GM04503 (cell line): ENCODE measurements at regions not wholly inside any gene's neighbourhood (a gene's known extent, or its start where the extent isn't known, plus 50 kb on each side); places are given as distances from the start of the nearest gene placed in this dataset.
"Not testable (repeated sequence)": the region's sequence is repeated elsewhere in the genome, so short reads cannot be mapped to it uniquely, and the experiment has no call there.

Source experiments
- DNase-seq: peaks from one replicate; pipeline ENCODE4 v3.0.0-alpha.2; 2012; ENCODE audit warnings: low read depth

DNA sequence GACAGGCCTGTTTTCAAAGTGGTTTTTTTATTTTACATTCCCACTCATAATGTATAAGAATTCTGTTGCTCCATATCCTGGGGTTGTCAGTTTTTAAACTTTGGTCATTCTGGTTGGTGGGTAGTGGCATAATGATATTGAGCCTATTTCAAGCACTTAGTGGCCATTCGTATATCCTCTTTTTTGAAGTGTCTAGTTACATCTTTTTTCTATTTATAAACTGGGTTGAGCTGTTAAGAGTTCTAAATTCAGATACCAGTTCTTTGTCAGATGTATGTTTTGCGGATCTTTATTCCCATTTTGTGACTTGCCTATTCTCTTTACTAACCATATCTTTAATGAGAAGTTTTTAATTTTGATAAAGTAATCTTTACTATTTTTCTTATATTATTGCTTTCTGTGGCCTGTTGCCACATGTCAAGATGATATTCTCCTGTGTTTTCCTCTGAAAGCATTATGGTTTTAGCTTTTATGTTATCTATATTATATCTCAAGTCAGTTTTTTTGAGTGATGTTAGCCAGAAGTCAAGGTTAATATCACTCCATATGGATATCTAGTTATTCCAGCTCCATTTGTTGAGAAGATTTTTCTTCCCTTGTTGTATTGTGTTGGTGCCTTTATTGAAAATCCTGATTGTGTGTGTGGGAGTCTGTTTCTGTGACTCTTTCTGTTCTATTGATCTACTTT lies 110.9 kb downstream of the FHIP1A start:
- no peak for DNase-seq

DNA sequence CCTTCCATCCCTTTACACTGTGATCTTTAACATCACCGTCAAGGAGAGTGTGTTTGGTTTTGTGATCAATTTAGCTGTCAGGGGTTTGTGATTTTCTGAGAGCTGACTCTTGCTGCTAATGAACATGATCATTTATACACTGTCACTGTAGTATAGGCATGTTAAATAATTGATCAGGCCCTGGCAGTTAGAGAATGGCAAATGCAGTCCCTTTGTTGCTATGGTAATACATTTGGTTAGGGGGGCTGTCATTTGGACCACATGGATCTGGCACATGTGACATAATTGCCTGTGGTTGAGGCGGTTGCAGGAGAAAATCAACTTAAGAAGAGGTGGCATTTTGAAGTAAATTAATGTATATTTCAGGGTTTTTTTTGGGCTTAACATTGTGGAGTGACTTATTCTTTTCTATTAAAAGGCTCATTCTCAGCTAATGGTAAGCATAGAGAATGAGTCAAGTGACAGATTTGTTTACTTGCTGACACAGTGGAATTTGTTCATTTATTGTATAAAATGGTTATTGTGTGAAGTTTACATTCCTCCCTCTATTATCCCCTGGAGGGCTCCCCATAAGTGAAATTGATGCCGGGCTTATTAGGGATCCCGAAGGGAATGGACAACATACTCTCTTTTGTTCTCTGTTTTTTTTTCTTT lies 114.0 kb downstream of the FHIP1A start:
- DNase-seq: no peak

DNA sequence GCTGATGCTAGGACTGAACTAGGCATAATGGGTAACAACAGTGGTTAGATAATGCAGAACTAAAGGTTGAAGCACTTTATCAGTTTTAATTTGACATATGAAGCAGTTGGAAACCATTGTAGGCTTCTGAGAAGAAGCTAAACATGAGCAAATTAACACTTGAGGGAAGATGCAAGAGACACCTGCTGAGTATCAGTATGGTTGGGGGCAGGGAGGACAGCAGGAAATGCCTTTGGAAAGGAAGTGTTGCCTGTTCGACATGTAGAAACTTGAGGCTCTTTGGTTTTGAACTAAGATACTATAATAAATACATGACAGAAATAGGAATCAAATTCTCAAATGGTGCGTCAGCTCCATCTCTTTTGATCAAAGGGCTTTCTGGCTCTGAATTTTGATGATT lies 115.6 kb downstream of the FHIP1A start:
- no peak for DNase-seq

DNA sequence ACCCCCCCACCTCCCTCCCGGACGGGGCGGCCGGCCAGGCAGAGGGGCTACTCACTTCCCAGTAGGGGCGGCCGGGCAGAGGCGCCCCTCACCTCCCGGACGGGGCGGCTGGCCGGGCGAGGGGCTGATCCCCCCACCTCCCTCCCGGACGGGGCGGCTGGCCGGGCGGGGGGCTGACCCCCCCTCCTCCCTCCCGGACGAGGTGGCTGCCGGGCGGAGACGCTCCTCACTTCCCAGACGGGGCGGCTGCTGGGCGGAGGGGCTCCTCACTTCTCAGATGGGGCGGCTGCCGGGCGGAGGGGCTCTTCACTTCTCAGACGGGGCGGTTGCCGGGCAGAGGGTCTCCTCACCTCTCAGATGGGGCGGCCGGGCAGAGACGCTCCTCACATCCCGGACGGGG lies 117.5 kb downstream of the FHIP1A start:
- not testable (repeated sequence) for DNase-seq

DNA sequence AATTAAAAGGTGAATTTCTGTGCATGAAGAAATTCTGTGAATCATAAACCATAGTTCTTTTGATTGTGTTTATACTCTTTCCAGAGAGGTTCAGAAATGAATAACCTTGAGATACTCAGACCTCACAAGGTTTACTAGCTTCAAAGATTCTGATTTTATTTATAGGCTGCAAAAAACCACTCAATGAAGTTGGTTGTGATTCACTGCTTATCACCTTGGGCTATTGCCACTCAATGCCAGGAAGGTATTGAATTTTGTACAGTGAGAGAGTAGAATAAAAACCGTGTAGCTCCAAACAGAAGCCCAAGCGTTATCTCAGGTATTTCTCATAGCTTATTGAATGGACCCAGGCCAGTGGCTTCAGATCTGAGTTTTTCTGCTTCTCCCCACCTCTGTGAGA lies 118.7 kb downstream of the FHIP1A start:
- DNase-seq: no peak

DNA sequence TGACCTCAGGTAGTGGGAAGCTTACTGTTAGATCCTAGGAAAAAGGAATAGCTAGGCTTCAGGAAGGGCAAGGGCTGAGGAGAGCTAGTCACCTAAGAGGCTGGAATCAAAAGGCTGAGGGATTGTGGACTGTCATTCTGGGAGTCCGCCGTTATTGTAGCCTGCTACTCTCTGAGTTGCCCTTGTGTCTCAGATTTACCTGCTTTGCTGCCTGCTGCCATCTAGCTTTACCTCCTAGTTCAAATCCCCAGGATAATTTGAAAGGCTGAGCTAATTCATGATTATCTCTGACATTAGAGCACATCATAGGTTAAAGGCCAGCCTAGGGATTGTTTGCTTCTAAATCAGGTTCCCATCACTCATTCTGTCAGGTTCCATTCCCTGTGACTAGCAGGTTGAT lies 120.2 kb downstream of the FHIP1A start:
- DNase-seq: no peak

DNA sequence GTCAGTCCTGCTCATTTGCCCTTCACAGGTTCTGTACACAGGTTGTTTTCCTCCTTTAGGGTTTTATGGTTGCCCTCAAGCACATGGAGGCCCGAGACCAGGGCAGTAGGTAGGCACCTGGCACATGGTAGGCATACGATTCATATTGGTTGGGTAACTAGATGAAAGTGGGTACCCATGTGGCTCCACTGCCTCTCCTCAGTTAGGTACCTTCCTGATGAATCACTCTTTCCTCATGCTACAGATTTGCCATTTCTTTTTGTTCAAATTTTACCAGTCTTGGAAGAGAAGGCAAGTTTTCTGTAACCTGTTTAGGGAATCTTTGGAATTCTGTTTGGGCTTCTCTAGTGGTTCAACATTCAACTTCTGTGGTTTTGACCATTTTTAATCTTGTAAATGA lies 121.3 kb downstream of the FHIP1A start:
- DNase-seq: peak; percentile 1

DNA sequence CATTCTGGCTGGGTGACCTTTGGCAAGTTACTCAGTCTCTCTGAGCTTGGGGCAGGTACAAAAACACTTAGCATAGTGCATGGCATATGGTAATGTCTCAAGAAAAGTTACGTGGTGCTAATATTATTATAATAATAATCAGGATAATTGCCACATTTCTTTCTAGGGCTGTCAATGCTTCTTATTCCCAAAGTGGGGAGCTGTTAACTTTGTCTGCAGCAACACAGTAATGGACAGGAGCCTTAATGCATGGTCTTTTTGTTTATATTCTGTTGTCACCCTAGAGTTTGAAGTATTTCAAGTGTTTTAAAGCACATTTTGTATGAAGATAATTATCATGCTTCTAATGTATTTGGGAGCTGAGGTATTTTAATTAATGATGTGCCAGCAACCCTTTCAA lies 121.8 kb downstream of the FHIP1A start:
- no peak for DNase-seq

DNA sequence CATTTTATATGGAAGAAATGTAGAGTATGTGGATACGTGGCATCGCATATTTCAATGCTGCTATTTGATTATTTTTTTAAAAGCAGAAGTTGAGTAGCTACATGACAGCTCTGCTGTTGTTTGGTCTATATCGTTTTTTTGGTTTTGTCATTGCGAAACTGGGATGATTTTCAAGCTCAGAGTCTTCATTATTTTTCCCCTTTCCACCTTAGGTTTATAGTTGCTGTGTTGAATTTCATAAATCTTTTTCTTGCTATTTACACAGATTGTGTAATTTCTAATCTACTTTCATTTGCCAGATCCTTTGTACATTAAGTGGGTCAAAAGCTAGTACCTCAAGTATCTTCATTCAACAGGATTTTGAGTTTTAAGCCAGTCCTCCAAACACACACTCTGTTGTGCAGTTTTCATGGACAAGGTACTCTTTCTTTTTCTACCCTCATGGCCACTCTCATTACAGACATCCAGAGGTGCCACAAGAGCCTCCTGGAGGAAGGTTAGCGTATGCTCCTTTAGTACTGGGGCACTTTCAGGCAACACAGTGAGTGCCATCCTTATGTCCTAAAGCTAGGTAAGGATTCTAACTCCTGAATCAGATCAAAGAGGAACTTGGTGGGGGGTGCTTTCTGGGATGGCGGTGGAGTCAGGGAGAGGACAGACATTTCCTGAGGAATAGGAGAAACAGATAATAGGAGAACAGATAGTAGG lies 123.2 kb downstream of the FHIP1A start:
- DNase-seq: no peak

DNA sequence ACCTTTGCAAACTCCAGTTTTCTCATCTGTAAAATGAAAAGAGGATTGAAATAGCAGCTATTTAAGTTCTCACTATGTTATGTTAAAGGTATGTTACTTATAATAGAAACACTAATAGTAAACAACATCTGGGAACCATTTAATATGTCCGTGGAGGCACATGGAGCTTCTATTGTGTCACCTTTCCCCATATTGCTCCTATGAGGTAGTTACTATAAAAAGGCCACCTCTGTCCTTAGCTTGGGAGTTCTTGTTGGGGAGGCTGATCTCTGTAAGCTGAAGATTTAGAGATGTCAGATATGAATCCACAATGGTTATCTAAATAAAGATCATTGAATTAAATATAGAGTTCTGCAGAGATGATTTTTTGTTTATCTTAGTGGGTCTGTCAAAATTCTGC lies 125.2 kb downstream of the FHIP1A start:
- no peak for DNase-seq

DNA sequence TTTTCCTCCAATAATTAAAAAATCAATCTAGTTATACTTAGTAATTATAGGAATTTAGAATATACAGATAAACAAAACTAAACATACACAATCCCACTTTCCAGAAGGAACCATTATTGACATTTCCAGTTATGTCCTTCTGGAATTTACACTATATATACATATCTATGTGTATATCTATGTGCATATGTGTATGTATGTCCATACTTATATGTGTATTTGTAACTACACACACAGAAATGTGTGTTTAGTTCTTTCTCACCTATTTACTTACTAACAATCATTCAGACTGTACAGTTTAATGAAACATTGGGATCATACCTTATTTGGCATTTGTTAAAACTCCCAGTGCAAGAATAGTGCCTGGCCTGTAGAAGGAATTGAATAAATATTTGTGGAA lies 126.4 kb downstream of the FHIP1A start:
- no peak for DNase-seq

DNA sequence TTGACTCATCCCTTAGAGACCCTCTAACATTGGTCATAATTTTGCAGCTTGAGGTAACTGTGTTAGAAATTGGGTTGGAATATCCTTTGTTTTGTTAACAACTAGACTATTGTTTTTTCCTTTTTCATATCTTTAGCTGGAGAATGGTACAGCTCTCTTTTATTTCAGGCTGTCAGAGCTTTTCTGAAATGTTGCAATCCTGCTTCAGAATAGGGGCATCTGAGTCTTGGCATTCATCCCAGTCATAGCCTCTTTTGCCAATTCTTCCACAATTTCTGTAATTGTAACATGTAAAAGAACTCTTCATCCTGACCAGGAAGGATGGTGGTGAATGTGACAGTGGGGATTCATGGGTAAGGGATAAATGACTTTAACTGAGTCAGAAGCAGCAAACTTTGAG lies 128.7 kb downstream of the FHIP1A start:
- DNase-seq: no peak

DNA sequence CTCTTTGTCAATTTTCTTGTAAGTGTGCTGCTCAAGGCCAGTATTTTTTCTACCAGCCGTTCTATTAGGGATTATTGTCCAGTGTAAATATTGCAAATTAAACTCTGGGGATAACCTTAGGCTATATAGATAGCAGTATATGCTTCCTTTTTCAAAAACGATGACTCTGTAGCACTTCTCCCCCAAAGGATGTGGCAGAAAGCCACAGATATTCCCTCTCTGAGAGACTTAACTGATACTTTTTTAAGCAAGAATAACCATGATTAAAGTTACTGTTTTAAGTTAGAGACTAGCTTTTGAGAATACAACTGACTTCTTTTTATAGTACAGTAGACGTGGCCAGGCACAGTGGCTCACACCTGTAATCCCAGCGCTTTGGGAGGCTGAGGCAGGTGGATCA lies 130.0 kb downstream of the FHIP1A start:
- no peak for DNase-seq

DNA sequence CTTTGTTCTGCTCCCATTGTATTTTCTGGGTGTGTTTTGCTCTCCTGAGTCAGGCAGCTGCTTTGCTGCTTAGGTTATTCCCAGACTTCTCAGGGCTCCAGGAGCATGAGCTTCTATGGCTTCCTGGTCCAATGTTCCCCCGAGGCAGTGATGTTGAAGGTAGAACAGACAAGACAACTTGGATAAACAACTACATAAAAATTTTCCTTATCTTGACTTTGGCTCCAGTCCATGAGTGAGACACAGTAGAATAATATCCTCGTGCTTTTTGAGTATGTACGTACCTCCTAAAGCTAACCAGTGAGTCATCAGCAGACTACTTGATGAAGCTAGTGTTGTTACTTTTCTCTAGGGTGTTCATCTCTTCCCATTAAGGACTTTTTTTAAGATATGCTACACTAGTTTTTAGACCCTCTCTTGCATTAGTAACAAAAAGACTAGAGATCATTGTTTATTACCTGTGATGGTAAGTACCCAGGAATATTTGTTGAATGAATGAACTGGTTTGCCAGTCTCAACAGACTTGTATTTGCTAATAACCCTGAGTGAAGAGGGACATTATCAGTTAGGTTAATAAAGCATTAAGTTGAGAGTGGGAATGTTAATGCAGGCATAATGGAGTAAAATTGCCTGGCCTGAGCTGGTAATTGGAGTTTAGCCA lies 131.9 kb downstream of the FHIP1A start:
- peak; percentile 35 for DNase-seq

DNA sequence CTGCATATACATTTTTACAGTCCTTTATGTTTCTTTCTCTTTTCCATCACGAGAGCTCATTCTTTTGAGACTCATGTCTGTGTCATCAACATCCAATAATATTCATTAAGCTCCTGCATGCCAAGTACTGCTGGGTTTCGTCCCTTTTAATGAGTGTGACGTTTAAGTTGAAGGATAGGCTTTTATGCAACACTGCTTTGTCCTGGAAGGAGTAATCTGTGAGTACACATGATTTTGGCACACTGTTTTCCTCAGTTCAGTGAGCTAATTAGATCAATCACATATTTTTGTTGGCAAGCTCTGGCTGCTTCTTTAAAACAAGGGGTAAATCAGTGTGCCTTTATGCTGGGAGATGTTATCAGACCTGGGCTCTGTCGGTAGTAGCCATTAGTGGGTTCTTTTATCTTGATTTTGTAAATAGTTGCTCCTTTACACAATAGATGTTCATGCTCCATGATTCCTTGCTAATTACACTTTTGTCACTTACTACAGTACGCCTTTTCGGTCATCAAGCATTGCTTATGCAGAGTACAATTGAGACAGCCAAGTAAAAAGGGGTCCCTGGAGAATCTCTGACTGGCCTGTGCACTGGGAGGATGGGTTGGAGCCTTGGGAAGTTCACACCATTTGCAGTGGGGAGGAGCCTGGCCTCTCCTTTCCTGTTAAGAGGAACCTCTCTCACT lies 132.6 kb downstream of the FHIP1A start:
- peak; percentile 55 for DNase-seq

DNA sequence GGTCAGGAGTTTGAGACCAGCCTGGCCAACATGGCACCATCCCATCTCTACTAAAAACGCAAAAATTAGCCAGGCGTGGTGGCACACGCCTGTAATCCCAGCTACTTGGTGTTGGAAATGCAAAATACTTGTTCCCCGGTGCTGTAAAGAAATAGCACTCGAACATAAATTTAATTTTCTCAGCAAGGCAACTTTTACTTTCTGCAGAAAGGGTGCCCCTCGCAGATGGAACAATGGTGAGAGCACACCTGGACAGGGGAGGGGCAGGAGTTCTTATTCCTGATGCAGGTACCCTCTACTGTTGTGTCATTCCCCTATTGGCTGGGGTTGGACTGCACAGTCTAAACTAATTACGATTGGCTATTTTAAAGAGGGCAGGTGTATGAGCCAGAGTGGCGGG lies 139.7 kb downstream of the FHIP1A start:
- DNase-seq: no peak

DNA sequence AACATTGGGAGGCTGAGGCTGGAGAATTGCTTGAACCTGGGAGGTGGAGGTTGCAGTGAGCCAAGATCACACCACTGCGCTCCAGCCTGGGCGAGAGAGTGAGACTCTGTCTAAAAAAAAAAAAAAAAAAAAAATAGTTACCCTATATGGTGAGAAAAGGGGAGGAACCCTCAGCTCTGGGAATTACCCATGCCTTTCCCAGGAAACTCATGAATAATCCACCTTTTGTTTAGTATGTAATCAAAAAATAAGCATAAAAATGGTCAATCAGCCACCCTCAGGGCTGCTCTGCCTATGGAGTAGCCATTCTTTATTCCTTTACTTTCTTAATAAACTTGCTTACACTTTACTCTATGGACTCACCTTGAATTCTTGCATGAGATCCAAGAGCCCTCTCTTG lies 140.4 kb downstream of the FHIP1A start:
- DNase-seq: not testable (repeated sequence)

DNA sequence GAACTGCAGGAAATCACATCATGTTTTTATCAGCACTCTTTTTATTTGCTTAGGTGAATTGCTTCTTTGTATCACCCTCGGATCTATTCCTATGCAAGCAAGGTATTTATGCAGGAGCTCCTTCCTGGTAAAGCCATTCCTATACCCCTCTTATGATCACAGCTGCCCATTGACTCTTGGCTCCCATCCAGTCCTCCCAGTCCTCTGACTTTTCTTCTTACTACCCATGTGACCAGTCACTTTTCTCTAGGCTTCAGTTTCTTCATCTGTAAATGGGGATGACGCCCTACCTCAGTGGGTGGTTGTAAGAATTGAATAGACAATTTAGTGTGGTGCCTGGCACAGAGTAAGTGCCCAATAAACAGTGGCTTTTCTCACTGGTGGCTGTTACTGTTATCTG lies 144.9 kb downstream of the FHIP1A start:
- no peak for DNase-seq

DNA sequence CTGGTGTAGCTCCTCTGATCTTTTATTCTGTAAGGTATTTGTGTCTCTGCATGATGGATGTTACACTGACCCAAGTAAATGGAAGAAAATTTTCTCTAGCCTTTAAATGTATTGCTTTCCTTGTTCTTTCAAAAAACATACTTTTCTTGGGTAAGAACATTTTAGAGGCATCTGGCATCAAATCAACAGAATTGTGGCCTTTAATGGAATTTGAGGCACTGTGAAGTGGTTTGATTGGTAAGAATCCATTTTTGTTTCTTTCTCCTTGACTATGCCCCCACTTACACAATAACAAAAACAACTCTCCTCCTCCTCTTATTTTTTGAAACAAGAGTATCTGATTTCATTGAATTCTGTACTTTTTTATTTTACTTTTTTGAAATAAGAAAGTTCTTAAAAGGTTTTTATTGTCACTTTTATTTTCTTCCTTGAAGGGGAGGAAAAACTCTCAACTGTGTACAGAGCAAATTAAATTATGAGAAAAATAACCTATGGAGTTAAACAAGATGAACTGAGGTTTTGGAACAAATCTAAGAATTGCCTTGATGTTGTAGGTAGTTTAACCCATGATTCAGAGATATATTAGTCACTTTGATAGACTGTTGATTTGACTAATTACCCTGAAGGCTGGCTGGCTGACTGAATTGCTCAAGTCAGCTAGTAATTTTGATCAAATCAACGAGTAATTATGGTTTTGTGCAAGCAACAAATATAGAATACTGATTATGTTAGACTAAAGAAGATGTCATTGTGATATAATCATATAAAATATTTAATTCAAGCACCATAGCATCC lies 146.4 kb downstream of the FHIP1A start:
- DNase-seq: no peak

DNA sequence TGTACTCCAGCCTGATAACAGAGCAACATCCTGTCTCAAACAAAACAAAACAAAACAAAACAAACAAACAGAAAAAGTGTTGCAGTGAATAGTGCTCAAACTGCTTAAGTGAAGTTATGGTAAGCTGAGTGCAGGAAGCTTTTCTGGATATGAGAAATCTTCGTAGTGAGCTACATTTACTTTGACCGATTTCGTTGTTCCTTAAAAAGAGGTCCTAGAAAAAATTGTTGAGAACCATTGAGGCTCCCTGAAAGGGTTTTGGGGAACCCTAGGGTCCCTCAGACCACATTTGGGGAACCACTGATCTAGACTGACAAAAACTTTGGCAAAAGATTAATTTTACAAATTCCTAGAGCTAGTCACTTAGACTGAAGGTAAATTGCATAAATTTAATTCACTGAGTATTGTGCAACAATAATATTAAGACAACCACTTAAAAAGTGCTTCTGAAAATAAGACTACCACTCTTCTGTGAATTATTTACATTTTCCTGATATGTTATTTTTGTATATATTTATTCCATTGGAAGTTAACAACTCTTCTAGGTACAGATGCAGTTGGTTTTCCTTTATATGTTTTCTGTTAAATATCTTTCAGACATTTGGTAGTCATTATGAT lies 149.6 kb downstream of the FHIP1A start:
- no peak for DNase-seq

DNA sequence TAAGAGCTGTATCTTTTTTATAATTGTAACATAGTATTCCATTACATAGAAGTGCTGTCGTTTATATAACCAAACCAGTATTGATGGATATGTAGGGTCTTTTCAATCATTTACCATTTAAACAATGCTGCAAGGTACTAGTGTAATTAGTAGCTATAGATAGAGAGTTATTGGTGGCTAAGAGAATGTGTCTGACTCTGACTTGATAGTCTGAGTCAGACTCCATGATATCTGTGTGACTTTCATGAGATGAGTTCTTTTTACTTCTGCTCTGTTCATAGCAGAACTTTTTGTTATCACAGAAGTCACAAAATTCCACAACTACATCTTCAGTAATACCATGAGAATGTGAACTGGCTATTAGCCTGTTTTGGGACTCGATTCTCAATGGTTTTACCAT lies 150.6 kb downstream of the FHIP1A start:
- DNase-seq: no peak
